ENCODE measurements at regions not wholly inside any gene's neighbourhood (a gene's known extent, or its start where the extent isn't known, plus 50 kb on each side); places are given as distances from the start of the nearest gene placed in this dataset.

- no peaks in the 10 kb centered on the region for H3K27me3 ChIP-seq
- no peak overlapping the region for H3K4me3 ChIP-seq
- H3K4me1 ChIP-seq, result no peaks in the 10 kb centered on the region
- intact Hi-C loops (cut with DNase I), result no loop called here
- no peak for DNase-seq (ENCODE audit: extremely low spot score in 2 of 2)
- no peaks in the 10 kb centered on the region for H3K36me3 ChIP-seq
- H3K27ac ChIP-seq, result no peak overlapping the region
- TF ChIP-seq CTCF (IDR thresholded peaks at IDR 0.05) (no peak), POLR2AphosphoS5 (IDR thresholded peaks at IDR 0.05; ENCODE audit: insufficient read depth in 1 of 2, low read depth in 1 of 2) (no peak), POLR2A (IDR thresholded peaks at IDR 0.05) (no peak)
- H3K9me3 ChIP-seq, result no peaks in the 10 kb centered on the region
These were observed 479.0 kb upstream of the MKI67 start for GRCh38 chr10:128605180-128605579.

GRCh38 chr10:128606055-128606454 lies 479.8 kb upstream of the MKI67 start:
- DNase-seq (ENCODE audit: extremely low spot score in 2 of 2), result no peak
- intact Hi-C loops (cut with DNase I), result no loop called here
- H3K27ac ChIP-seq, result no peak overlapping the region
- no peaks in the 10 kb centered on the region for H3K9me3 ChIP-seq
- no peaks in the 10 kb centered on the region for H3K36me3 ChIP-seq
- TF ChIP-seq POLR2AphosphoS5 (IDR thresholded peaks at IDR 0.05; ENCODE audit: insufficient read depth in 1 of 2, low read depth in 1 of 2), result no peak
- no peak for TF ChIP-seq POLR2A (IDR thresholded peaks at IDR 0.05)
- TF ChIP-seq CTCF (IDR thresholded peaks at IDR 0.05), result no peak
- H3K4me3 ChIP-seq, result no peak overlapping the region
- no peaks in the 10 kb centered on the region for H3K27me3 ChIP-seq
- H3K4me1 ChIP-seq, result no peaks in the 10 kb centered on the region

GRCh38 chr10:128608791-128609190 lies 482.6 kb upstream of the MKI67 start:
- intact Hi-C loops (cut with DNase I), result no loop called here
- Histone ChIP-seq H3K27ac (no peak overlapping the region), H3K27me3 (no peaks in the 10 kb centered on the region), H3K4me3 (no peak overlapping the region), H3K4me1 (no peaks in the 10 kb centered on the region), H3K36me3 (no peaks in the 10 kb centered on the region), H3K9me3 (no peaks in the 10 kb centered on the region)
- TF ChIP-seq POLR2AphosphoS5 (IDR thresholded peaks at IDR 0.05; ENCODE audit: insufficient read depth in 1 of 2, low read depth in 1 of 2), result no peak
- TF ChIP-seq POLR2A (IDR thresholded peaks at IDR 0.05), result no peak
- no peak for TF ChIP-seq CTCF (IDR thresholded peaks at IDR 0.05)
- no peak for DNase-seq (ENCODE audit: extremely low spot score in 2 of 2)

GRCh38 chr10:128609460-128609859 lies 483.2 kb upstream of the MKI67 start:
- intact Hi-C loops (cut with DNase I), result no loop called here
- DNase-seq (ENCODE audit: extremely low spot score in 2 of 2), result no peak
- no peaks in the 10 kb centered on the region for H3K36me3 ChIP-seq
- H3K9me3 ChIP-seq, result no peaks in the 10 kb centered on the region
- H3K4me3 ChIP-seq, result no peak overlapping the region
- H3K27ac ChIP-seq, result no peak overlapping the region
- no peaks in the 10 kb centered on the region for H3K27me3 ChIP-seq
- TF ChIP-seq POLR2A (IDR thresholded peaks at IDR 0.05), result no peak
- TF ChIP-seq POLR2AphosphoS5 (IDR thresholded peaks at IDR 0.05; ENCODE audit: insufficient read depth in 1 of 2, low read depth in 1 of 2), result no peak
- no peak for TF ChIP-seq CTCF (IDR thresholded peaks at IDR 0.05)
- H3K4me1 ChIP-seq, result no peaks in the 10 kb centered on the region

GRCh38 chr10:128610113-128610512 lies 483.9 kb upstream of the MKI67 start:
- no peak for DNase-seq (ENCODE audit: extremely low spot score in 2 of 2)
- H3K9me3 ChIP-seq, result no peaks in the 10 kb centered on the region
- H3K27me3 ChIP-seq, result no peaks in the 10 kb centered on the region
- intact Hi-C loops (cut with DNase I), result no loop called here
- no peaks in the 10 kb centered on the region for H3K36me3 ChIP-seq
- no peaks in the 10 kb centered on the region for H3K4me1 ChIP-seq
- H3K27ac ChIP-seq, result no peak overlapping the region
- no peak for TF ChIP-seq CTCF (IDR thresholded peaks at IDR 0.05)
- no peak for TF ChIP-seq POLR2A (IDR thresholded peaks at IDR 0.05)
- H3K4me3 ChIP-seq, result no peak overlapping the region
